ENCODE measurements at regions not wholly inside any gene's neighbourhood (a gene's known extent, or its start where the extent isn't known, plus 50 kb on each side); places are given as distances from the start of the nearest gene placed in this dataset.

DNA sequence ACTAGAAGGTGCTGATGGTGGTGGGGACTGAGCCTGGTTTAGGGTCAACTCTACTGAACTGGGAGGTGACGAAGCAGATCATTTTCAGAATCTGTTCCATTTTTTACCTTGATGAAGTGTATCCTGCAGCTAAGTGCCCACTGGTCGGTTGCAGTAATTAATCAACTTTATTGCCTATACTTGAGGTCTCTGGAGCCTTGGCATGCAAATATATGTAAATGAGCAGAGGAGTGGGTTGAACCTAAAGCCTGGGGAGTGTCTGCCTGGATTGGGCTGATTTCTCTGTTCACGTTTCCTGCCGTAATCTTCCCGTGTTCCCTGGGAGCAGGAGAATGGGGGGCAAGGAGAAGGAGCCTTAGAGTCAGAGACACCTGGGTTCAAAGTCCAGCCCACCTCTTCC, 286.8 kb downstream of the PTPRU start:
- H3K27ac Mint-ChIP-seq, result peak overlapping the region in 1 of 3 experiments; percentile 46
- peaks cover 1% of the 10 kb centered on the region for H3K9me3 Mint-ChIP-seq
- no peaks in the 10 kb centered on the region for H3K36me3 Mint-ChIP-seq (ENCODE audit: low read depth)
- H3K27me3 Mint-ChIP-seq (ENCODE audit: low read depth), result peaks cover 28% of the 10 kb centered on the region
- no peak overlapping the region for H3K4me3 Mint-ChIP-seq
- peaks cover 64% of the 10 kb centered on the region for H3K4me1 Mint-ChIP-seq
- TF ChIP-seq, protein P1, sequence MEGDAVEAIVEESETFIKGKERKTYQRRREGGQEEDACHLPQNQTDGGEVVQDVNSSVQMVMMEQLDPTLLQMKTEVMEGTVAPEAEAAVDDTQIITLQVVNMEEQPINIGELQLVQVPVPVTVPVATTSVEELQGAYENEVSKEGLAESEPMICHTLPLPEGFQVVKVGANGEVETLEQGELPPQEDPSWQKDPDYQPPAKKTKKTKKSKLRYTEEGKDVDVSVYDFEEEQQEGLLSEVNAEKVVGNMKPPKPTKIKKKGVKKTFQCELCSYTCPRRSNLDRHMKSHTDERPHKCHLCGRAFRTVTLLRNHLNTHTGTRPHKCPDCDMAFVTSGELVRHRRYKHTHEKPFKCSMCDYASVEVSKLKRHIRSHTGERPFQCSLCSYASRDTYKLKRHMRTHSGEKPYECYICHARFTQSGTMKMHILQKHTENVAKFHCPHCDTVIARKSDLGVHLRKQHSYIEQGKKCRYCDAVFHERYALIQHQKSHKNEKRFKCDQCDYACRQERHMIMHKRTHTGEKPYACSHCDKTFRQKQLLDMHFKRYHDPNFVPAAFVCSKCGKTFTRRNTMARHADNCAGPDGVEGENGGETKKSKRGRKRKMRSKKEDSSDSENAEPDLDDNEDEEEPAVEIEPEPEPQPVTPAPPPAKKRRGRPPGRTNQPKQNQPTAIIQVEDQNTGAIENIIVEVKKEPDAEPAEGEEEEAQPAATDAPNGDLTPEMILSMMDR (IDR thresholded peaks at IDR 0.05; ENCODE audit: unreplicated experiment in 3 of 3), result no peak

DNA sequence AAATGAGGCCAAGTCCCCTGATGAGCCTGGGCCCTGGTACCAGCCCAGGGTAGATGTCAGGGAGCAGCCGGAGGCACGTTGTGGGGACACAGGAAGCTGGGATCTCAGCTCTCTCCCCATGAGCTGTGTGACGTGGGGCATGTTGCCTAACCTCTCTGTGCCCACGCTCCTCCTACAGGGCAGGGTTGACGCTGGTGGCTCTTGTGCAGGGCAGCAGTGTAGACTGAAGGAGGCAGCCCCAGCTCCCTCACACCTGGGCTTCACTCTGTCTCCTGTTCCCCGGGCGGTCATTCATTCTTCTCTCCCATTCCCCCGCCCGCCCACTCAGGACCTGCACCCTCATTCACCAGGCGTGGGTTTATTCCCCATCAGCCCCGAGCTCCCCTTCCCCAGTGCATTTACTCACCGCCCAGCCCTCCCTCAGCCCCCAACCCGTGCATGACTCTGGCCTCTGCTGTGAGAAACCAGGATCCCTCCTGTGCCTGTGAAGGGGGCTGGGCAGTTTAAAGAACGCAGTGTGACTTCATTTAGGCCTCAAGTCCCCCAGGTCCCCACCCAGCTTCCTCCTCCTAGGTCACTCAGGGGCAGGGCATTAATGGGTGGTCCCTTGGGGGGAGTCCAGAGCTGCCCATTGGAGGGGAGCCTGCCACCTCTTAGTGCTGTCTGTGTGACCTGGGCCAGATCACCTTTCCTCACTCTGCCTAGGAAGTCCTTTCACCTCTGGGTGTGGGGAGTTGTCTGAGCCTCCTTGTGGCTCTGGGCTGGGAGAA, 285.7 kb downstream of the PTPRU start:
- Mint-ChIP-seq H3K9me3 (no peaks in the 10 kb centered on the region), H3K4me3 (no peak overlapping the region), H3K36me3 (ENCODE audit: low read depth) (no peaks in the 10 kb centered on the region), H3K27ac (peak overlapping the region in 1 of 3 experiments; percentile 12), H3K4me1 (peaks cover 63% of the 10 kb centered on the region), H3K27me3 (ENCODE audit: low read depth) (peaks cover 29% of the 10 kb centered on the region)
- TF ChIP-seq, protein P1 (IDR thresholded peaks at IDR 0.05; ENCODE audit: unreplicated experiment in 3 of 3), result no peak

DNA sequence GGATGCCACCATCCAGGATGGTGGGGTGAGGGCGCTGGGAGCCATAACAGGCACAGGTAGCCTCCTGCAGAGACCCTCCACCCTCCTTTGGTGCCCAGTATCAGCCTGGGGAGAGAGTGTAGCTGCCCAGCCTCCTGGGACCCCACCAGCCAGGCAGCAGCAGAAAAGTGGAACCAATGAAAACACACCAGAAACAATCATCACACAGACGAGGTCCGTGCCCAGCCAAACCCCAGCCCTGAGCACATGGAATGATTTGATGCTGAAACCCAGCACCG, 285.1 kb downstream of the PTPRU start:
- H3K36me3 Mint-ChIP-seq (ENCODE audit: low read depth), result no peaks in the 10 kb centered on the region
- H3K4me1 Mint-ChIP-seq, result peaks cover 57% of the 10 kb centered on the region
- H3K27me3 Mint-ChIP-seq (ENCODE audit: low read depth), result peaks cover 32% of the 10 kb centered on the region
- H3K27ac Mint-ChIP-seq, result no peak overlapping the region
- H3K4me3 Mint-ChIP-seq, result no peak overlapping the region
- no peaks in the 10 kb centered on the region for H3K9me3 Mint-ChIP-seq
- TF ChIP-seq, protein P1 (IDR thresholded peaks at IDR 0.05; ENCODE audit: unreplicated experiment in 3 of 3), result no peak

DNA sequence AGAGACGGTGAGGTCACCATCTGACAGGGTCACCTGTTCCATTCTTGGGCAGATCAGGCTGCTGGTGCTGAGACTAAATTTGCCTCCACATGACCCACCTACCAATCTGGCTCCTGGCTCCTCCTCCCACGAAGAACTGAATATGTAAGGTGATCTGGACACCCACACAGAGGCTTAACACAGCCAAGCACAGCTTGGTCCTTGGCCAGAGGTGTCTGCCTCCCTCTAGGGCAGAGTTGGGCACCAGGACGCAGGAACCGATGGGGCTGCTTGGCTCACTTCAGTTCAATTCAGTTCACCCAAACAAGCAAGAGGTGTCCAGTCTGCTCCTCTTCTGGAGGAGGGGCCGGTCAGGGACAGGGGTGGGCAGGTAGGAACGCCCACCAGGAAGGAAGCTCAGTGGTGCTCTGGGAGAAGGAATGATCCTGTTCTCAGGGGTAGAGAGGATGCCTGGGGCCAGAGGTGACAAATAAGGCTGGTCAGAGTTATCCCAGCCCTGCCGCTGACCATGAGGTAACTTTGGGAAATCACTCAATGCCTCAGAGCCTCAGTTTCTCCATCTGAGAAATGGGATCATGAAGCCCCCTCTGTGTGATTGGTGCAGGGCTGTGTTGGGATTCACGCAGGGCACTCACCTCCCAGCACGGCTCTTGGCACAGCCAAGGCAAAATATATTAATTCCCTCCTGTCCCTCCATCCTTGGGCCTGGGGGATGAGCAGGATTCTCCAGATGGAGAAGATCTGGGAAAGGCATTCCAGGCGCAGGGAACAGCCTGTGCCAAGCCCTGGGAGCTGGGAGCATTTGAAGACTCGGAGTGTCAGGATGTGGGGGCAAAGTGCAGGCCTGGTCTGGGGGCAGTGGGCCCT, 284.5 kb downstream of the PTPRU start:
- Mint-ChIP-seq H3K36me3 (ENCODE audit: low read depth) (no peaks in the 10 kb centered on the region), H3K4me3 (no peak overlapping the region), H3K4me1 (peaks cover 59% of the 10 kb centered on the region), H3K27me3 (ENCODE audit: low read depth) (peaks cover 37% of the 10 kb centered on the region), H3K27ac (peak overlapping the region in 2 of 3 experiments; percentile 14 to 29), H3K9me3 (no peaks in the 10 kb centered on the region)
- TF ChIP-seq, protein P1 (IDR thresholded peaks at IDR 0.05; ENCODE audit: unreplicated experiment in 3 of 3), result no peak

DNA sequence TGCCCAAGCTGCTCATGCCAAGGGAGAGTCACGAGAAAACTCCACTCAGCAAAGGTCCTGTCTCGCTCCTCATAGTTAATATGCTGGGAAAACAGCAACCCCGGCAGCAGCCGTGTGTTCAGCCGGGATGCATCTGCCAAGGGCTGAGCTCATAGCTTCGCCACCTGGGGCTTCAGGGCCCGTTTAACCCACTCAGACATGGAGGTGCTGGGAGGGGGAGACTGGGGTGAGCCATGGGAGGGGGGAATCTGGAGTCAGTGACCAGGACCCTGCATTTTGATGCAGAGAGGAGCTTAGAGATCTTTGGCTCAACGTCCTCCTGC, 283.4 kb downstream of the PTPRU start:
- Mint-ChIP-seq H3K36me3 (ENCODE audit: low read depth) (no peaks in the 10 kb centered on the region), H3K27ac (peak overlapping the region in 2 of 3 experiments; percentile 72 to 86), H3K27me3 (ENCODE audit: low read depth) (peaks cover 42% of the 10 kb centered on the region), H3K4me3 (no peak overlapping the region), H3K9me3 (no peaks in the 10 kb centered on the region), H3K4me1 (peaks cover 50% of the 10 kb centered on the region)
- TF ChIP-seq, protein P1 (IDR thresholded peaks at IDR 0.05; ENCODE audit: unreplicated experiment in 3 of 3), result no peak
